Activated gamma-delta T cell treated with Interleukin-2 at 50 U/mL for 16 hours (primary cell): ENCODE measurements at regions not wholly inside any gene's neighbourhood (a gene's known extent, or its start where the extent isn't known, plus 50 kb on each side); places are given as distances from the start of the nearest gene placed in this dataset.

Source experiments
- DNase-seq: peaks from one replicate; pipeline ENCODE4 v3.0.0-alpha.2; 2020

- no peak for DNase-seq
Observed at GRCh38 chr14:101499080-101499479, 62.2 kb upstream of the DIO3 start.

GRCh38 chr14:101499513-101499912 is 61.8 kb upstream of the DIO3 start:
- DNase-seq = no peak

- no peak for DNase-seq
Observed at GRCh38 chr14:101500061-101500460, 61.2 kb upstream of the DIO3 start.

- no peak for DNase-seq
Observed at GRCh38 chr14:101500681-101501080, 60.6 kb upstream of the DIO3 start.

- no peak for DNase-seq
Observed at GRCh38 chr14:101501341-101501740, 60.0 kb upstream of the DIO3 start.

GRCh38 chr14:101501858-101502615 is 59.3 kb upstream of the DIO3 start:
- DNase-seq = no peak

- DNase-seq = no peak
Observed at GRCh38 chr14:101502761-101503392, 58.4 kb upstream of the DIO3 start.

GRCh38 chr14:101503431-101504095 is 57.7 kb upstream of the DIO3 start:
- DNase-seq = no peak

GRCh38 chr14:101504096-101504948 is 57.0 kb upstream of the DIO3 start:
- no peak for DNase-seq

- DNase-seq = no peak
Observed at GRCh38 chr14:101505236-101505970, 55.9 kb upstream of the DIO3 start.

- DNase-seq = no peak
Observed at GRCh38 chr14:101506211-101506925, 54.9 kb upstream of the DIO3 start.

GRCh38 chr14:101506926-101507835 is 54.1 kb upstream of the DIO3 start:
- DNase-seq = no peak

GRCh38 chr14:101507836-101508150 is 53.5 kb upstream of the DIO3 start:
- no peak for DNase-seq

- no peak for DNase-seq
Observed at GRCh38 chr14:101508196-101508947, 52.9 kb upstream of the DIO3 start.

GRCh38 chr14:101508948-101509729 is 52.2 kb upstream of the DIO3 start:
- DNase-seq = no peak

GRCh38 chr14:101509730-101510371 is 51.4 kb upstream of the DIO3 start:
- DNase-seq = no peak

- no peak for DNase-seq
Observed at GRCh38 chr14:101511199-101511598, 50.1 kb upstream of the DIO3 start.
